K562 (cell line): ENCODE measurements at regions not wholly inside any gene's neighbourhood (a gene's known extent, or its start where the extent isn't known, plus 50 kb on each side); places are given as distances from the start of the nearest gene placed in this dataset.

Experiments used
- BRD9 ChIP-seq: fragments of 450-650 bp; IDR thresholded peaks from 2 replicates; pipeline ENCODE4 v1.6.1; 2018; ENCODE audit warnings: low read depth; ENCODE audit not compliant: partially characterized antibody
- CEBPB ChIP-seq: fragments of 450-650 bp; IDR thresholded peaks from 2 replicates; pipeline ENCODE4 v1.6.1; 2016; ENCODE audit warnings: missing genetic modification characterization, missing compliant biosample characterization
- DDX20 ChIP-seq: fragments of 450-650 bp; IDR thresholded peaks from 2 replicates; pipeline ENCODE4 v1.6.1; 2016; ENCODE audit warnings: missing genetic modification characterization, low read depth, mild to moderate bottlenecking, missing compliant biosample characterization, moderate library complexity
- ELF1 ChIP-seq: fragments of 200-800 bp; sonication (Bioruptor generic); IDR thresholded peaks from 2 replicates; pipeline ENCODE4 v1.6.1; 2016; ENCODE audit warnings: missing genetic modification characterization, missing compliant biosample characterization
- EP300 ChIP-seq: IDR thresholded peaks from 2 replicates; pipeline ENCODE4 v1.6.1; 2012; ENCODE audit warnings: low read length, improper control_type of control experiment
- ETV6 ChIP-seq, 3 experiments: fragments of 150-350 bp in 1 of 3; sonication (generic) in 1 of 3; formaldehyde crosslinking in 1 of 3; IDR thresholded peaks; 2 replicates each; pipeline versions ENCODE4 v1.6.1 to v1.8.0; 2014 to 2022; ENCODE audit warnings: borderline replicate concordance in 2 of 3, low read depth in 2 of 3, antibody characterized with exemption in 1 of 3, low read length in 1 of 3, mild to moderate bottlenecking in 1 of 3, missing genetic modification reagents in 1 of 3
- EZH2 ChIP-seq: IDR thresholded peaks from 2 replicates; pipeline ENCODE4 v1.6.1; 2012; ENCODE audit warnings: low read depth, mild to moderate bottlenecking, inconsistent platforms, low read length, borderline replicate concordance
- KAT2B ChIP-seq: IDR thresholded peaks from one replicate; pipeline ENCODE4 v1.6.1; 2012; ENCODE audit warnings: low read depth, mild to moderate bottlenecking, control low read depth, inconsistent platforms, low read length, moderate library complexity
- MTA2 ChIP-seq: fragments of 450-650 bp; IDR thresholded peaks from 2 replicates; pipeline ENCODE4 v1.6.1; 2016; ENCODE audit warnings: low read depth
- MTF1 ChIP-seq: fragments of 250-450 bp; sonication (Bioruptor Pico); IDR thresholded peaks from 2 replicates; pipeline ENCODE4 v1.9.0; 2021; ENCODE audit warnings: moderate library complexity, mild to moderate bottlenecking, inconsistent platforms, borderline replicate concordance
- ZBTB49 ChIP-seq: sonication (generic); formaldehyde crosslinking; IDR thresholded peaks from 2 replicates; pipeline ENCODE4 v1.8.0; 2022; ENCODE audit warnings: missing genetic modification reagents, mild to moderate bottlenecking, borderline replicate concordance
- ZHX1 ChIP-seq: fragments of 150-350 bp; conservative IDR thresholded peaks from 2 replicates; pipeline ENCODE4 v1.6.1; 2014; ENCODE audit warnings: low read length
- ZNF639 ChIP-seq, 2 experiments: fragments of 200-800 bp in 1 of 2; sonication (Bioruptor generic) in 1 of 2; sonication (generic) in 1 of 2; formaldehyde crosslinking in 1 of 2; IDR thresholded peaks in 1 of 2; conservative IDR thresholded peaks in 1 of 2; 2 replicates each; pipeline versions ENCODE4 v1.5.0 to v1.6.1; 2016 to 2020; ENCODE audit warnings: missing compliant biosample characterization in 1 of 2, missing genetic modification characterization in 1 of 2, missing genetic modification reagents in 1 of 2

- TF ChIP-seq MTA2 (no peak), MTF1 (CRISPR knock-in tag) (no peak), EZH2 (no peak), BRD9 (no peak), ETV6 (IDR thresholded peaks at IDR 0.05; ENCODE audit: borderline replicate concordance in 1 of 2, low read depth in 2 of 2, low read length in 1 of 2) (no peak), ETV6 (CRISPR knock-in tag; IDR thresholded peaks at IDR 0.05; ENCODE audit: borderline replicate concordance) (no peak), DDX20 (tag) (no peak), CEBPB (no peak), EP300 (no peak), KAT2B (no peak), ZBTB49 (CRISPR knock-in tag) (no peak), ZNF639 (CRISPR knock-in tag; conservative IDR thresholded peaks at IDR 0.05 in 1 of 2, IDR thresholded peaks at IDR 0.05 in 1 of 2) (no peak), ZHX1 (no peak), ELF1 (tag) (no peak)
Observed at GRCh38 chr5:89351975-89352374, 469.0 kb upstream of the MEF2C start.
